IMR-90 (cell line): ENCODE measurements at regions not wholly inside any gene's neighbourhood (a gene's known extent, or its start where the extent isn't known, plus 50 kb on each side); places are given as distances from the start of the nearest gene placed in this dataset.

ENCODE experiments used
- ATAC-seq: fragments of 200-7000 bp; cut with Tn5 transposase; 2 replicates; pipeline ENCODE4 v1.9.1; 2020; ENCODE audit warnings: low read depth, mild to moderate bottlenecking, moderate library complexity
- BruUV-seq: library from RNA; stranded (reverse); fragments of 400-500 nt; replicated peaks from 2 replicates; lab custom pipeline; 2021; lab: Mats Ljungman, UMichigan
- CTCF ChIA-PET: fragments of 300-600 bp; formaldehyde crosslinking; extraction: SDS; loops from one replicate; lab custom pipeline; 2021; ENCODE audit warnings: antibody characterized with exemption; lab: Yijun Ruan, JAX
- POLR2A ChIA-PET: fragments of 300-600 bp; sonication (Branson Sonifier 250); formaldehyde crosslinking; loops from one replicate; lab custom pipeline; 2022; ENCODE audit warnings: antibody characterized with exemption; ENCODE audit not compliant: unreplicated experiment; lab: Charles Lee
- DNase-seq: peaks from one replicate; pipeline ENCODE4 v3.0.0; 2013
- H2AFZ ChIP-seq: replicated peaks from 2 replicates; pipeline ENCODE3; 2013; ENCODE audit warnings: low read length, mild to moderate bottlenecking; ENCODE audit not compliant: poor library complexity
- H2AK5ac ChIP-seq: 2 replicates; pipeline ENCODE4 v1.6.1; 2013; ENCODE audit warnings: low read depth, low read length, inconsistent platforms
- H2AK9ac ChIP-seq: replicated peaks from 2 replicates; pipeline ENCODE3; 2013; ENCODE audit warnings: mild to moderate bottlenecking, low read depth, low read length, moderate library complexity; ENCODE audit not compliant: poor library complexity
- H2BK120ac ChIP-seq: 2 replicates; pipeline ENCODE4 v1.6.1; 2013; ENCODE audit warnings: low read depth, low read length, inconsistent platforms
- H2BK15ac ChIP-seq: 3 replicates; pipeline ENCODE4 v1.6.1; 2013; ENCODE audit warnings: low read depth, low read length, inconsistent platforms
- H2BK20ac ChIP-seq: 2 replicates; pipeline ENCODE4 v1.6.1; 2013; ENCODE audit warnings: low read depth, mild to moderate bottlenecking, inconsistent platforms, low read length, moderate library complexity
- H2BK5ac ChIP-seq: 2 replicates; pipeline ENCODE4 v1.6.1; 2013; ENCODE audit warnings: mild to moderate bottlenecking, low read depth, low read length, inconsistent platforms; ENCODE audit not compliant: poor library complexity, severe bottlenecking
- H3K14ac ChIP-seq: replicated peaks from 2 replicates; pipeline ENCODE4 v1.6.1; 2013; ENCODE audit warnings: low read depth, low read length, inconsistent platforms
- H3K18ac ChIP-seq: 2 replicates; pipeline ENCODE4 v1.6.1; 2013; ENCODE audit warnings: low read depth, low read length, control low read depth
- H3K23ac ChIP-seq: 2 replicates; pipeline ENCODE4 v1.6.1; 2013; ENCODE audit warnings: low read depth, low read length, inconsistent platforms
- H3K27ac ChIP-seq: 2 replicates; pipeline ENCODE4 v1.5.1; 2013; ENCODE audit warnings: mild to moderate bottlenecking, control low read depth, low read length; ENCODE audit not compliant: insufficient read depth
- H3K27me3 ChIP-seq: 2 replicates; pipeline ENCODE4 v1.6.1; 2013; ENCODE audit warnings: low read length; ENCODE audit not compliant: control insufficient read depth, insufficient read depth
- H3K36me3 ChIP-seq: 2 replicates; pipeline ENCODE4 v1.6.1; 2013; ENCODE audit warnings: low read length, mixed read lengths; ENCODE audit not compliant: control insufficient read depth, insufficient read depth
- H3K4ac ChIP-seq: 2 replicates; pipeline ENCODE4 v1.6.1; 2013; ENCODE audit warnings: low read depth, low read length, inconsistent platforms
- H3K4me1 ChIP-seq: 2 replicates; pipeline ENCODE4 v1.6.1; 2013; ENCODE audit warnings: low read length, mixed read lengths; ENCODE audit not compliant: control insufficient read depth, insufficient read depth
- H3K4me2 ChIP-seq: 2 replicates; pipeline ENCODE4 v1.6.1; 2013; ENCODE audit warnings: low read depth, mild to moderate bottlenecking, control low read depth, low read length, moderate library complexity
- H3K4me3 ChIP-seq: 2 replicates; pipeline ENCODE4 v1.5.1; 2013; ENCODE audit warnings: low read depth, mild to moderate bottlenecking, control low read depth, low read length, moderate library complexity; ENCODE audit not compliant: insufficient read depth
- H3K56ac ChIP-seq: 2 replicates; pipeline ENCODE4 v1.6.1; 2013; ENCODE audit warnings: low read length, inconsistent platforms; ENCODE audit not compliant: insufficient read depth; ENCODE audit errors: extremely low read depth
- H3K79me1 ChIP-seq, 2 experiments: 2 replicates each; pipeline ENCODE4 v1.6.1; 2013; ENCODE audit warnings: low read length in 2 of 2, inconsistent platforms in 1 of 2, low read depth in 1 of 2
- H3K9ac ChIP-seq: 2 replicates; pipeline ENCODE4 v1.6.1; 2013; ENCODE audit warnings: low read depth, low read length, control low read depth
- H3K9me1 ChIP-seq: 2 replicates; pipeline ENCODE4 v1.6.1; 2013; ENCODE audit warnings: low read length, inconsistent platforms; ENCODE audit not compliant: insufficient read depth
- H3K9me3 ChIP-seq: 2 replicates; pipeline ENCODE4 v1.6.1; 2013; ENCODE audit warnings: low read length; ENCODE audit not compliant: control insufficient read depth, insufficient read depth
- H4K20me1 ChIP-seq: 2 replicates; pipeline ENCODE4 v1.6.1; 2013; ENCODE audit warnings: low read length, inconsistent platforms; ENCODE audit not compliant: insufficient read depth
- H4K5ac ChIP-seq: 2 replicates; pipeline ENCODE4 v1.6.1; 2013; ENCODE audit warnings: mild to moderate bottlenecking, low read depth, low read length, control low read depth
- H4K8ac ChIP-seq, 2 experiments: 2 replicates each; pipeline ENCODE4 v1.6.1; 2013; ENCODE audit warnings: low read depth in 2 of 2, low read length in 2 of 2, control low read depth in 1 of 2, inconsistent platforms in 1 of 2
- H4K91ac ChIP-seq: 2 replicates; pipeline ENCODE4 v1.6.1; 2013; ENCODE audit warnings: low read depth, low read length, inconsistent platforms; ENCODE audit not compliant: insufficient read depth
- RFX5 ChIP-seq: IDR thresholded peaks from 2 replicates; pipeline ENCODE4 v1.8.0; 2012; ENCODE audit warnings: low read depth, mild to moderate bottlenecking, low read length, moderate library complexity
- WGBS, 2 experiments: methylation state at CpG; one replicate each; pipeline versions ENCODE4 v1.1.5 to v1.1.7; 2013; ENCODE audit warnings: missing lambda C conversion rate in 2 of 2; ENCODE audit not compliant: insufficient read length in 1 of 2; ENCODE audit errors: extremely low coverage in 2 of 2; 5-methylcytosine and 5-hydroxymethylcytosine counted together
- dilution Hi-C: fragments of 300-500 bp; cut with HindIII; formaldehyde crosslinking; loops from one replicate; pipeline ENCODE4 v1.14.3; 2018; ENCODE audit warnings: low sequenced_read_pairs; ENCODE audit not compliant: unreplicated experiment
- in situ Hi-C: fragments of 300-500 bp; cut with MboI; formaldehyde crosslinking; loops from 3 replicates; pipeline ENCODE4 v1.14.3; 2019; ENCODE audit warnings: low sequenced_read_pairs, inconsistent platforms, mixed read lengths
- intact Hi-C: fragments of 100-400 bp; cut with micrococcal nuclease; formaldehyde crosslinking; loops from 2 replicates; pipeline ENCODE4 v1.10.0; 2022
- TF ChIP-seq, protein P1 (sequence below): fragments of 150-350 bp; IDR thresholded peaks from 2 replicates; pipeline ENCODE4 v1.6.1; 2017; ENCODE audit warnings: mild to moderate bottlenecking, antibody characterized with exemption, low read length, low read depth

DNA sequence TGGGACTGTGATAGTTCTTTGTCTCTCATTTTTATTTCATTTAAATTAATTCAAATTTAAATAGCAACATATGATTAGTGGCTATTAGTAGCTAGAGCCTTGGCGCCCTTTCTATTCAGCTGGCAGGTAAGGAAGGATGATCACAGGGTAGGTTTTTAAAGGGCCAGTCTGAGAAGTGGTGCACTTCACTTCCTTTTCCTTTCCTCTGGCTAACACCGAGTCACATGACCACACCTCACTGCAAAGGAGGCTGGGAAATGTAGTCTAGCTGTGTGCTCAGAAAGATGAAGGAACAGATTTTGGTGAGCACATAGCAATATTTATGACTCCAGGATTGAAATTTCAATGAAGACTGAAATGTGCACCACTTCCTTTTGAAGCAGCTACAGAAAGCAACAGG lies 128.7 kb downstream of the TSHZ3 start:
- Histone ChIP-seq H3K4me2 (no peak overlapping the region), H4K20me1 (no peaks in the 10 kb centered on the region), H3K79me1 (peaks cover 3 to 12% of the 10 kb centered on the region in 2 experiments; a peak in 2 of 4 replicates), H2AFZ (no peak overlapping the region), H3K4me3 (no peak overlapping the region), H3K27me3 (no peaks in the 10 kb centered on the region), H3K23ac (no peak overlapping the region), H3K36me3 (no peaks in the 10 kb centered on the region), H3K27ac (no peak overlapping the region), H4K5ac (no peak overlapping the region), H4K91ac (no peak overlapping the region), H3K18ac (no peak overlapping the region; the same call in 1 of the 2 replicates), H2BK20ac (peak overlapping the region; percentile 46; the same call in 1 of the 2 replicates), H2BK120ac (peak overlapping the region; percentile 23; the same call in 1 of the 2 replicates), H3K9ac (no peak overlapping the region), H2BK5ac (peak overlapping the region; percentile 26), H3K4me1 (peaks cover 25% of the 10 kb centered on the region), H3K9me3 (no peaks in the 10 kb centered on the region), H2BK15ac (peak overlapping the region; percentile 93; the same call in 1 of the 3 replicates), H2AK9ac (no peak overlapping the region), H4K8ac (peak overlapping the region; percentile 38 to 69; a peak in 1 of 4 replicates), H3K56ac (no peak overlapping the region), H3K4ac (peak overlapping the region; percentile 42; the same call in 1 of the 2 replicates), H3K9me1 (peaks cover 15% of the 10 kb centered on the region), H2AK5ac (peak overlapping the region; percentile 9), H3K14ac (peak overlapping the region; percentile 18; the same call in 1 of the 2 replicates)
- BruUV-seq, result no TSS peak
- CTCF ChIA-PET, result no interaction called here
- intact Hi-C loops, result loop anchor here (5.0 kb wide), 2 partner anchors 112 to 1187 kb away; partner anchors contain the start of gene DPY19L3
- dilution Hi-C loops, result no loop called here
- POLR2A ChIA-PET, result no interaction called here
- in situ Hi-C loops, result no loop called here
- no peak for ATAC-seq
- WGBS, 2 experiments, result no CpG with 5 or more reads among the region's 2 CpGs
- TF ChIP-seq, protein P1, sequence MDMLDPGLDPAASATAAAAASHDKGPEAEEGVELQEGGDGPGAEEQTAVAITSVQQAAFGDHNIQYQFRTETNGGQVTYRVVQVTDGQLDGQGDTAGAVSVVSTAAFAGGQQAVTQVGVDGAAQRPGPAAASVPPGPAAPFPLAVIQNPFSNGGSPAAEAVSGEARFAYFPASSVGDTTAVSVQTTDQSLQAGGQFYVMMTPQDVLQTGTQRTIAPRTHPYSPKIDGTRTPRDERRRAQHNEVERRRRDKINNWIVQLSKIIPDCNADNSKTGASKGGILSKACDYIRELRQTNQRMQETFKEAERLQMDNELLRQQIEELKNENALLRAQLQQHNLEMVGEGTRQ, result peak; percentile 69
- TF ChIP-seq RFX5, result no peak
- no peak for DNase-seq
